ENCODE measurements at regions not wholly inside any gene's neighbourhood (a gene's known extent, or its start where the extent isn't known, plus 50 kb on each side); places are given as distances from the start of the nearest gene placed in this dataset.

- H3K36me3 ChIP-seq (replicated peaks; ENCODE audit: insufficient read depth, low read length): no peaks in the 10 kb centered on the region
- no peak overlapping the region for H3K4me2 ChIP-seq (ENCODE audit: low read depth, low read length)
- no peaks in the 10 kb centered on the region for H3K9me3 ChIP-seq (replicated peaks; ENCODE audit: insufficient read depth, low read length)
- H4K20me1 ChIP-seq (ENCODE audit: insufficient read depth, low read length): no peaks in the 10 kb centered on the region
- no peak for DNase-seq
- TF ChIP-seq CTCF (IDR thresholded peaks at IDR 0.05; ENCODE audit: low read length) (no peak), EZH2phosphoT487 (IDR thresholded peaks at IDR 0.05; ENCODE audit: low read length) (no peak), EZH2 (optimal IDR thresholded peaks at IDR 0.05; ENCODE audit: low read depth, low read length) (no peak)
- no peak overlapping the region for H3K27ac ChIP-seq (ENCODE audit: low read length)
- H3F3A ChIP-seq (ENCODE audit: insufficient read depth, low read length): no peaks in the 10 kb centered on the region
- no peak overlapping the region for H3K9ac ChIP-seq (ENCODE audit: low read length)
- H3K4me1 ChIP-seq (ENCODE audit: low read length): no peaks in the 10 kb centered on the region
- H3K4me3 ChIP-seq (ENCODE audit: low read length): no peak overlapping the region
- H3K79me2 ChIP-seq (ENCODE audit: low read length): no peaks in the 10 kb centered on the region
- H3K9me2 ChIP-seq (replicated peaks; ENCODE audit: insufficient read depth, low read length): no peaks in the 10 kb centered on the region
- H3K27me3 ChIP-seq (replicated peaks; ENCODE audit: insufficient read depth, low read length): no peaks in the 10 kb centered on the region
- no peak overlapping the region for H2AFZ ChIP-seq (ENCODE audit: low read length)
Observed at GRCh38 chr3:99212969-99213368, 311.5 kb upstream of the DCBLD2 start.

DNA sequence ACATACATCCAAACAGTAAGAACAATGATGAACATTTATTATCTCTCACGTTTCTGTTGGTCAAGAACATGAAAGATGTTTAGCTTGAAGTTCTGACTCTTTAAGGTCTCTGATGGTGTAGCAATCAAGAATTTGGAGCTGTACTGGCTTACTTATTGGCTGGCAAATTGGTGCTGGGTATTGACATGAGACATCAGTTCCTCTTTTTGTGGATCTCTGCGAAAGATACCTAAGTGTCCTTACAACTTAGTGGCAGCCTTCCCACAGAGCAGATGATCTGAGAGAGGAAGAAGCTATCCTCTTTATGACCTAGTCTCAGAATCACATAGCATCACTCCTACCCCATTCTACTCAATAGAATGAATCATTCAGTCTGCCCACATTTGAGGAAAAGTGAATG lies 309.8 kb upstream of the DCBLD2 start:
- Histone ChIP-seq H3K36me3 (replicated peaks; ENCODE audit: insufficient read depth, low read length) (no peaks in the 10 kb centered on the region), H3K79me2 (ENCODE audit: low read length) (no peaks in the 10 kb centered on the region), H2AFZ (ENCODE audit: low read length) (no peak overlapping the region), H3K9me3 (replicated peaks; ENCODE audit: insufficient read depth, low read length) (no peaks in the 10 kb centered on the region), H3K27me3 (replicated peaks; ENCODE audit: insufficient read depth, low read length) (no peaks in the 10 kb centered on the region), H3F3A (ENCODE audit: insufficient read depth, low read length) (no peaks in the 10 kb centered on the region), H3K4me1 (ENCODE audit: low read length) (no peaks in the 10 kb centered on the region), H3K27ac (ENCODE audit: low read length) (no peak overlapping the region), H3K9me2 (replicated peaks; ENCODE audit: insufficient read depth, low read length) (no peaks in the 10 kb centered on the region), H4K20me1 (ENCODE audit: insufficient read depth, low read length) (no peaks in the 10 kb centered on the region), H3K9ac (ENCODE audit: low read length) (no peak overlapping the region), H3K4me3 (ENCODE audit: low read length) (no peak overlapping the region), H3K4me2 (ENCODE audit: low read depth, low read length) (no peak overlapping the region)
- DNase-seq: no peak
- TF ChIP-seq EZH2phosphoT487 (IDR thresholded peaks at IDR 0.05; ENCODE audit: low read length) (no peak), EZH2 (optimal IDR thresholded peaks at IDR 0.05; ENCODE audit: low read depth, low read length) (no peak), CTCF (IDR thresholded peaks at IDR 0.05; ENCODE audit: low read length) (no peak)

GRCh38 chr3:99199021-99199420 lies 297.5 kb upstream of the DCBLD2 start:
- no peaks in the 10 kb centered on the region; the same call in 1 of the 2 replicates for H3K9me2 ChIP-seq (replicated peaks; ENCODE audit: insufficient read depth, low read length)
- H3K36me3 ChIP-seq (replicated peaks; ENCODE audit: insufficient read depth, low read length): no peaks in the 10 kb centered on the region
- H3K4me3 ChIP-seq (ENCODE audit: low read length): no peak overlapping the region
- no peaks in the 10 kb centered on the region for H3F3A ChIP-seq (ENCODE audit: insufficient read depth, low read length)
- no peaks in the 10 kb centered on the region for H3K4me1 ChIP-seq (ENCODE audit: low read length)
- H3K27me3 ChIP-seq (replicated peaks; ENCODE audit: insufficient read depth, low read length): no peaks in the 10 kb centered on the region
- no peak overlapping the region for H3K9ac ChIP-seq (ENCODE audit: low read length)
- H3K79me2 ChIP-seq (ENCODE audit: low read length): no peaks in the 10 kb centered on the region
- H2AFZ ChIP-seq (ENCODE audit: low read length): no peak overlapping the region
- no peaks in the 10 kb centered on the region for H4K20me1 ChIP-seq (ENCODE audit: insufficient read depth, low read length)
- no peak for DNase-seq
- no peak overlapping the region for H3K4me2 ChIP-seq (ENCODE audit: low read depth, low read length)
- no peak overlapping the region for H3K27ac ChIP-seq (ENCODE audit: low read length)
- TF ChIP-seq CTCF (IDR thresholded peaks at IDR 0.05; ENCODE audit: low read length) (no peak), EZH2phosphoT487 (IDR thresholded peaks at IDR 0.05; ENCODE audit: low read length) (no peak), EZH2 (optimal IDR thresholded peaks at IDR 0.05; ENCODE audit: low read depth, low read length) (no peak)
- no peaks in the 10 kb centered on the region for H3K9me3 ChIP-seq (replicated peaks; ENCODE audit: insufficient read depth, low read length)
